ENCODE measurements at regions not wholly inside any gene's neighbourhood (a gene's known extent, or its start where the extent isn't known, plus 50 kb on each side); places are given as distances from the start of the nearest gene placed in this dataset.

DNA sequence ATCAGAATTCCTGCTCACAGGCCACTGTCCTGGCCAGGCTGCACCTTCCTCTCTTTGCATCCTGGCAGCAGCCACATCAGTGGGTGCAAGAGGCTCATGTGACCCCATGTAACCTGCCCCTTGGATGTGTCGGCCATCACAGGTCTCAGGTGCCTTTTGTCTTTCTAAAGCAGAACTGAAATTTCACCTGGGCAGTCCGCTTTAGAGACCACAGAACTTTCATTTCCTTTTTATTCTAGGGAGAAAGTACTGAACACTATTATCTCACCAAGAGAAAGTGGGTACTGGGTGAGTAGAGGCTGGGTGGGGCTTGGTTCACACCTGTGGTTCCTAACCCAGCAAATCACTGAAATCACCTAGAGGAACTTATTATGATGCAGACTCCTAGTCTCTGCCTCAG, 51.7 kb upstream of the NUP160 start (continued):
- no peak for TF ChIP-seq YY1 (IDR thresholded peaks at IDR 0.05; ENCODE audit: low read depth, low read length)
- TF ChIP-seq BACH1 (IDR thresholded peaks at IDR 0.05; ENCODE audit: low read length): no peak
- no peak for TF ChIP-seq POLR2AphosphoS5 (IDR thresholded peaks at IDR 0.05; ENCODE audit: low read depth, low read length)
- TF ChIP-seq TEAD4 (IDR thresholded peaks at IDR 0.05; ENCODE audit: low read depth, low read length): no peak
- TF ChIP-seq, protein P1, sequence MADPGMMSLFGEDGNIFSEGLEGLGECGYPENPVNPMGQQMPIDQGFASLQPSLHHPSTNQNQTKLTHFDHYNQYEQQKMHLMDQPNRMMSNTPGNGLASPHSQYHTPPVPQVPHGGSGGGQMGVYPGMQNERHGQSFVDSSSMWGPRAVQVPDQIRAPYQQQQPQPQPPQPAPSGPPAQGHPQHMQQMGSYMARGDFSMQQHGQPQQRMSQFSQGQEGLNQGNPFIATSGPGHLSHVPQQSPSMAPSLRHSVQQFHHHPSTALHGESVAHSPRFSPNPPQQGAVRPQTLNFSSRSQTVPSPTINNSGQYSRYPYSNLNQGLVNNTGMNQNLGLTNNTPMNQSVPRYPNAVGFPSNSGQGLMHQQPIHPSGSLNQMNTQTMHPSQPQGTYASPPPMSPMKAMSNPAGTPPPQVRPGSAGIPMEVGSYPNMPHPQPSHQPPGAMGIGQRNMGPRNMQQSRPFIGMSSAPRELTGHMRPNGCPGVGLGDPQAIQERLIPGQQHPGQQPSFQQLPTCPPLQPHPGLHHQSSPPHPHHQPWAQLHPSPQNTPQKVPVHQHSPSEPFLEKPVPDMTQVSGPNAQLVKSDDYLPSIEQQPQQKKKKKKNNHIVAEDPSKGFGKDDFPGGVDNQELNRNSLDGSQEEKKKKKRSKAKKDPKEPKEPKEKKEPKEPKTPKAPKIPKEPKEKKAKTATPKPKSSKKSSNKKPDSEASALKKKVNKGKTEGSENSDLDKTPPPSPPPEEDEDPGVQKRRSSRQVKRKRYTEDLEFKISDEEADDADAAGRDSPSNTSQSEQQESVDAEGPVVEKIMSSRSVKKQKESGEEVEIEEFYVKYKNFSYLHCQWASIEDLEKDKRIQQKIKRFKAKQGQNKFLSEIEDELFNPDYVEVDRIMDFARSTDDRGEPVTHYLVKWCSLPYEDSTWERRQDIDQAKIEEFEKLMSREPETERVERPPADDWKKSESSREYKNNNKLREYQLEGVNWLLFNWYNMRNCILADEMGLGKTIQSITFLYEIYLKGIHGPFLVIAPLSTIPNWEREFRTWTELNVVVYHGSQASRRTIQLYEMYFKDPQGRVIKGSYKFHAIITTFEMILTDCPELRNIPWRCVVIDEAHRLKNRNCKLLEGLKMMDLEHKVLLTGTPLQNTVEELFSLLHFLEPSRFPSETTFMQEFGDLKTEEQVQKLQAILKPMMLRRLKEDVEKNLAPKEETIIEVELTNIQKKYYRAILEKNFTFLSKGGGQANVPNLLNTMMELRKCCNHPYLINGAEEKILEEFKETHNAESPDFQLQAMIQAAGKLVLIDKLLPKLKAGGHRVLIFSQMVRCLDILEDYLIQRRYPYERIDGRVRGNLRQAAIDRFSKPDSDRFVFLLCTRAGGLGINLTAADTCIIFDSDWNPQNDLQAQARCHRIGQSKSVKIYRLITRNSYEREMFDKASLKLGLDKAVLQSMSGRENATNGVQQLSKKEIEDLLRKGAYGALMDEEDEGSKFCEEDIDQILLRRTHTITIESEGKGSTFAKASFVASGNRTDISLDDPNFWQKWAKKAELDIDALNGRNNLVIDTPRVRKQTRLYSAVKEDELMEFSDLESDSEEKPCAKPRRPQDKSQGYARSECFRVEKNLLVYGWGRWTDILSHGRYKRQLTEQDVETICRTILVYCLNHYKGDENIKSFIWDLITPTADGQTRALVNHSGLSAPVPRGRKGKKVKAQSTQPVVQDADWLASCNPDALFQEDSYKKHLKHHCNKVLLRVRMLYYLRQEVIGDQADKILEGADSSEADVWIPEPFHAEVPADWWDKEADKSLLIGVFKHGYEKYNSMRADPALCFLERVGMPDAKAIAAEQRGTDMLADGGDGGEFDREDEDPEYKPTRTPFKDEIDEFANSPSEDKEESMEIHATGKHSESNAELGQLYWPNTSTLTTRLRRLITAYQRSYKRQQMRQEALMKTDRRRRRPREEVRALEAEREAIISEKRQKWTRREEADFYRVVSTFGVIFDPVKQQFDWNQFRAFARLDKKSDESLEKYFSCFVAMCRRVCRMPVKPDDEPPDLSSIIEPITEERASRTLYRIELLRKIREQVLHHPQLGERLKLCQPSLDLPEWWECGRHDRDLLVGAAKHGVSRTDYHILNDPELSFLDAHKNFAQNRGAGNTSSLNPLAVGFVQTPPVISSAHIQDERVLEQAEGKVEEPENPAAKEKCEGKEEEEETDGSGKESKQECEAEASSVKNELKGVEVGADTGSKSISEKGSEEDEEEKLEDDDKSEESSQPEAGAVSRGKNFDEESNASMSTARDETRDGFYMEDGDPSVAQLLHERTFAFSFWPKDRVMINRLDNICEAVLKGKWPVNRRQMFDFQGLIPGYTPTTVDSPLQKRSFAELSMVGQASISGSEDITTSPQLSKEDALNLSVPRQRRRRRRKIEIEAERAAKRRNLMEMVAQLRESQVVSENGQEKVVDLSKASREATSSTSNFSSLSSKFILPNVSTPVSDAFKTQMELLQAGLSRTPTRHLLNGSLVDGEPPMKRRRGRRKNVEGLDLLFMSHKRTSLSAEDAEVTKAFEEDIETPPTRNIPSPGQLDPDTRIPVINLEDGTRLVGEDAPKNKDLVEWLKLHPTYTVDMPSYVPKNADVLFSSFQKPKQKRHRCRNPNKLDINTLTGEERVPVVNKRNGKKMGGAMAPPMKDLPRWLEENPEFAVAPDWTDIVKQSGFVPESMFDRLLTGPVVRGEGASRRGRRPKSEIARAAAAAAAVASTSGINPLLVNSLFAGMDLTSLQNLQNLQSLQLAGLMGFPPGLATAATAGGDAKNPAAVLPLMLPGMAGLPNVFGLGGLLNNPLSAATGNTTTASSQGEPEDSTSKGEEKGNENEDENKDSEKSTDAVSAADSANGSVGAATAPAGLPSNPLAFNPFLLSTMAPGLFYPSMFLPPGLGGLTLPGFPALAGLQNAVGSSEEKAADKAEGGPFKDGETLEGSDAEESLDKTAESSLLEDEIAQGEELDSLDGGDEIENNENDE (IDR thresholded peaks at IDR 0.05; ENCODE audit: insufficient replicate concordance, low read length): no peak
- no peak for TF ChIP-seq SP1 (IDR thresholded peaks at IDR 0.05; ENCODE audit: low read depth, low read length)
- TF ChIP-seq ASH2L (IDR thresholded peaks at IDR 0.05; ENCODE audit: low read length): no peak
- TF ChIP-seq, protein P2, sequence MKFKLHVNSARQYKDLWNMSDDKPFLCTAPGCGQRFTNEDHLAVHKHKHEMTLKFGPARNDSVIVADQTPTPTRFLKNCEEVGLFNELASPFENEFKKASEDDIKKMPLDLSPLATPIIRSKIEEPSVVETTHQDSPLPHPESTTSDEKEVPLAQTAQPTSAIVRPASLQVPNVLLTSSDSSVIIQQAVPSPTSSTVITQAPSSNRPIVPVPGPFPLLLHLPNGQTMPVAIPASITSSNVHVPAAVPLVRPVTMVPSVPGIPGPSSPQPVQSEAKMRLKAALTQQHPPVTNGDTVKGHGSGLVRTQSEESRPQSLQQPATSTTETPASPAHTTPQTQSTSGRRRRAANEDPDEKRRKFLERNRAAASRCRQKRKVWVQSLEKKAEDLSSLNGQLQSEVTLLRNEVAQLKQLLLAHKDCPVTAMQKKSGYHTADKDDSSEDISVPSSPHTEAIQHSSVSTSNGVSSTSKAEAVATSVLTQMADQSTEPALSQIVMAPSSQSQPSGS (IDR thresholded peaks at IDR 0.05; ENCODE audit: low read length): no peak

All from H1 (cell line).